GM18505 (cell line): ENCODE measurements at regions not wholly inside any gene's neighbourhood (a gene's known extent, or its start where the extent isn't known, plus 50 kb on each side); places are given as distances from the start of the nearest gene placed in this dataset.
"Not testable (repeated sequence)": the region's sequence is repeated elsewhere in the genome, so short reads cannot be mapped to it uniquely, and the experiment has no call there.

Experiments used
- ATAC-seq: cut with Tn5 transposase; IDR thresholded peaks from one replicate; pipeline ENCODE4 v1.9.1; 2021; ENCODE audit not compliant: unreplicated experiment
- POLR2A ChIP-seq: IDR thresholded peaks from 4 replicates; pipeline ENCODE4 v1.6.1; 2011; ENCODE audit warnings: borderline replicate concordance; ENCODE audit not compliant: insufficient read depth, insufficient read length; ENCODE audit errors: extremely low read depth

DNA sequence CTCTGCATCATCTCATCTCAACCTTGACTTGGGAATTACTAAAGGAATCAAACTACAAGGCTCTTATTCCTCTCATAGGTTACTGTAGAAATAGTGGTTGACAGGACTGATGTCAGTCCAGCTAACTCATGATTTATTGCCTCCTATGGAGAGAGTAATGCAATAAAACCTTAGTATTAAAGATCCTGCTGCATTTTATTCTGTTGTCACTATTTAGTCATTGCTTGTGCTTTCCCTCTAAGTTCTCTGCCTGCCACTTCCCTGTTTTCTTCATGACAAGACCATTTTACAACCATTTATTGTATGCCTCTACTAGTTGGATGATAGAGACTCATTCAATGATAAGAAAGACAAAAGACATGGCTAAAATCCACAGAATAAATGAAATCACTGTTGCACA is 134.1 kb upstream of the GRM7 start:
- no peak for ATAC-seq
- TF ChIP-seq POLR2A, result no peak

DNA sequence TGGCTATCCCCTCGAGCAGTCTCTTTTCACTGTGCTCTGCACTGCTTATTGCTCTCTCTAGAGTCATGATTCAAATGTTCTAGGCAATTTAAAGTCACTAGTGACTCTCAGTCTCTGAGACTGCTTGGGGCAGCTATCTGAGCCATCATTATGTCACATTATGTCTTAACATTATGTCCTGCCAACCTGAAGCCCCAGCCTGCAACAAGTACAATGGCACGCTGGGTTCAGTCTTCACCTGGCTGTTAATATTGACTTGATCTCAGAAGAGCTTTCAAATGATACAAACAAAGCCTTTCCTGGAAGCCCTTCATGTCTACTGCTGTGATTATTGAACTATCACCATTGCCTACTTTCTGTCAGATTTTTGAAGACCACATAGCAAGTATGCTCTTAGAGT is 128.1 kb upstream of the GRM7 start:
- no peak for TF ChIP-seq POLR2A
- ATAC-seq, result no peak

- no peak for TF ChIP-seq POLR2A
- no peak for ATAC-seq
Measured at GRCh38 chr3:6733699-6734394, 127.1 kb upstream of the GRM7 start.

- ATAC-seq, result no peak
- TF ChIP-seq POLR2A, result no peak
Measured at GRCh38 chr3:6734395-6734746, 126.5 kb upstream of the GRM7 start.

DNA sequence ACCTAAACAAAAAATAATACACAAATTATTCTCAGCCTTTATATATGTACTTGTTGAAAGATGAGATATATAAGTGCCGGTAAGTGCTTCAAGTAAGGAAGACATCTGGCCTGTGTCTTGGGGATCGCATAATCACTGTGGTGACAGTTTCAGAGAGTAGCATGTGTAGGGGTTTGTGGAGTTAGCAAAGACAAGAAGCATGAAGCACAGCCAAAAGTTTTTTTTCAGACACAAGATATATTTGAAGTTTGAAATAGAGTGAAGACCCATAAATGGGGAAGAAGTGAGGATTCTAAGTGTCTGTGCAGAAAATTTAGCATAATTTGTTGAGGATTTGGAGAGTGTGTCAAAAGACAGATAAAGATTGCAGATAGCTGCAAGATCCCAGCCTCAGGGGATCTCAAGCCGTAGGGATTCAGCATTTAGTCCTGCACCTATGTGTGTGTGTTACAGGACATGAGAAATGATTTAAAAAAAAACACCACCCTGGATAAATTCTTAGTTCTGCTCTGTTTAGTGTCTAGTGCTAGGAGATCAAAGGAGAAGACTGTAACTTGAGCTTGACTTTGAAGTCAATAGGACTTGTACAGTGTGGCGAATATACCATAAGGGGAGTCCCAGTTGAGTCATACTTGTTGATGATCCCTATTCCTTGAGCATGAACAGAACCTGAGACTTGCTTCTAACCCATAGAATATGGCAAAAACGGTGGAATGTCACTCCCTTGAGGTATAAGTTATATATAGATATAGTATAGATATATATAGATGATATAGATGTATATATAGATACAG is 123.9 kb upstream of the GRM7 start:
- no peak for ATAC-seq
- no peak for TF ChIP-seq POLR2A

GRCh38 chr3:6737630-6738029 is 123.3 kb upstream of the GRM7 start:
- ATAC-seq, result no peak
- TF ChIP-seq POLR2A, result no peak

DNA sequence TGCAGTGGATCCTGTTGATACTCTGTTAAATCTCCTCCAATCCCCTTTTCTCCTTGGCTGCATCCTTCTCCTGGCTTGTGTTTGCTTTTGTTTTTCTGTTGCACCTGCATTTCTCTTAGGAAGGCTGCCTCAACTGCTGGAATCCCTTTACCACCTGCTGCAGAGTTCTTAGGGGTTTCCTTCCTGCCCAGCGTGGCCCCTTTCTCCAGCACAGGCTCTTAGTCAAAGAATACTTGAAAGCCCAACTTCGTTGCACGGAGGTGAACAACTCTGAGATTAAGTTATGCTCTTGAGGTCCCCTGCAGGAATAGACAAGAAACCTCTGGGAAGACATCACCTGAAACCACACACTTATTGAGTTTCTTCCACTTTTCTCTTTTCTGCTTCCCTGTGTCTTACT is 121.6 kb upstream of the GRM7 start:
- ATAC-seq, result no peak
- TF ChIP-seq POLR2A, result no peak

GRCh38 chr3:6743067-6743720 is 117.7 kb upstream of the GRM7 start:
- ATAC-seq, result no peak
- no peak for TF ChIP-seq POLR2A

- no peak for ATAC-seq
- no peak for TF ChIP-seq POLR2A
Measured at GRCh38 chr3:6746443-6746842, 114.5 kb upstream of the GRM7 start.

GRCh38 chr3:6747017-6747416 is 113.9 kb upstream of the GRM7 start:
- no peak for TF ChIP-seq POLR2A
- ATAC-seq, result no peak

- no peak for ATAC-seq
- no peak for TF ChIP-seq POLR2A
Measured at GRCh38 chr3:6750782-6751181, 110.1 kb upstream of the GRM7 start.

- no peak for TF ChIP-seq POLR2A
- no peak for ATAC-seq
Measured at GRCh38 chr3:6753536-6753935, 107.4 kb upstream of the GRM7 start.

DNA sequence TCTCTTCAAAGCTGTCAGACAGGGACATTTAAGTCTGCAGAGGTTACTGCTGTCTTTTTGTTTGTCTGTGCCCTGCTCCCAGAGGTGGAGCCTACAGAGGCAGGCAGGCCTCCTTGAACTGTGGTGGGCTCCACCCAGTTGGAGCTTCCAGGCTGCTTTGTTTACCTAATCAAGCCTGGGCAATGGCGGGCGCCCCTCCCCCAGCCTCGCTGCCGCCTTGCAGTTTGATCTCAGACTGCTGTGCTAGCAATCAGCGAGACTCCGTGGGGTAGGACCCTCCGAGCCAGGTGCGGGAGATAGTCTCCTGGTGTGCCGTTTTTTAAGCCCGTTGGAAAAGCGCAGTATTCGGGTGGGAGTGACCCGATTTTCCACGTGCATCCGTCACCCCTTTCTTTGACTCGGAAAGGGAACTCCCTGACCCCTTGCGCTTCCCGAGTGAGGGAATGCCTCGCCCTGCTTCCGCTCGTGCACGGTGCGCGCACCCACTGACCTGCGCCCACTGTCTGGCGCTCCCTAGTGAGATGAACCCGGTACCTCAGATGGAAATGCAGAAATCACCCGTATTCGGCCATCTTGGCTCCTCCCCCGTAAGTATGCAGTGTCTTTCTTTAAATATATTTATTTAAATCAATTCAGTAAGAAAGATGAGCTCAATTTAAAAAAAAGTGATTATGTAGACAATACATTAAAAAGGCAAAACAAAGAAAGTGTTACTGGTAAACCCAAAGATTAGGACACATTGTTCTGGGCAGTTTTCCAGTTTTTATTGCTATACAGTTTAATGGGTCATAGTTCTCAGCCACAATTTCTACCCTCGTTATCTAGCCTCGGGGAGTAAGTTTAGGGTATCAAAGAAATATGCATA is 91.2 kb upstream of the GRM7 start:
- not testable (repeated sequence) for ATAC-seq
